Astrocyte (in vitro differentiated cells and primary cell): ENCODE measurements at regions not wholly inside any gene's neighbourhood (a gene's known extent, or its start where the extent isn't known, plus 50 kb on each side); places are given as distances from the start of the nearest gene placed in this dataset.

Source experiments
- EZH2 ChIP-seq: IDR thresholded peaks from 2 replicates; pipeline ENCODE4 v1.6.1; 2012; ENCODE audit warnings: mild to moderate bottlenecking, low read length, inconsistent platforms; ENCODE audit not compliant: insufficient read depth
- TF ChIP-seq, protein P1 (sequence below): IDR thresholded peaks from 2 replicates; pipeline ENCODE4 v1.5.1; 2011; ENCODE audit warnings: low read depth, mild to moderate bottlenecking, inconsistent platforms, low read length, moderate library complexity; ENCODE audit not compliant: insufficient read depth

DNA sequence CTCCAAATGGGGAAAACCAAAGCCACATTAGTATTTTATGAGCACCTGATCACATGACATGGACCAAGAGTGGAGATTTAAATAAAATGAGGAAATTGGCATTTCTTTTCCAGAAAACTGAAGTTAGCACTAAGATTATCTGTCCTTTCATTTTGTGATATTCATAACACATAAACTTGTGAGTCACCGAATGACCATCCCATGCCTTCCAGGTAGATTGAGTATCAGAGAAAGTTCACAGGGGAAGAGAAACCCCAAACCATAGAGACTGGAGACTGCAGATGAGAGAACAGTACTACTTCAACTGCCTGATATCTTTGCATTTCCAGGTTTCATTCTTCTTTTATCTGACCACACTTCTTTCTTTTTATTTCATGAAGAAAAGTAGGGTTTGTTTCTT lies 176.3 kb upstream of the LRP1B start:
- TF ChIP-seq, protein P1, sequence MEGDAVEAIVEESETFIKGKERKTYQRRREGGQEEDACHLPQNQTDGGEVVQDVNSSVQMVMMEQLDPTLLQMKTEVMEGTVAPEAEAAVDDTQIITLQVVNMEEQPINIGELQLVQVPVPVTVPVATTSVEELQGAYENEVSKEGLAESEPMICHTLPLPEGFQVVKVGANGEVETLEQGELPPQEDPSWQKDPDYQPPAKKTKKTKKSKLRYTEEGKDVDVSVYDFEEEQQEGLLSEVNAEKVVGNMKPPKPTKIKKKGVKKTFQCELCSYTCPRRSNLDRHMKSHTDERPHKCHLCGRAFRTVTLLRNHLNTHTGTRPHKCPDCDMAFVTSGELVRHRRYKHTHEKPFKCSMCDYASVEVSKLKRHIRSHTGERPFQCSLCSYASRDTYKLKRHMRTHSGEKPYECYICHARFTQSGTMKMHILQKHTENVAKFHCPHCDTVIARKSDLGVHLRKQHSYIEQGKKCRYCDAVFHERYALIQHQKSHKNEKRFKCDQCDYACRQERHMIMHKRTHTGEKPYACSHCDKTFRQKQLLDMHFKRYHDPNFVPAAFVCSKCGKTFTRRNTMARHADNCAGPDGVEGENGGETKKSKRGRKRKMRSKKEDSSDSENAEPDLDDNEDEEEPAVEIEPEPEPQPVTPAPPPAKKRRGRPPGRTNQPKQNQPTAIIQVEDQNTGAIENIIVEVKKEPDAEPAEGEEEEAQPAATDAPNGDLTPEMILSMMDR, result no peak
- TF ChIP-seq EZH2, result no peak
